Keratinocyte (primary cell): ENCODE measurements at regions not wholly inside any gene's neighbourhood (a gene's known extent, or its start where the extent isn't known, plus 50 kb on each side); places are given as distances from the start of the nearest gene placed in this dataset.
A peak's percentile ranks its signal among the peaks of the same experiment; 100 is the strongest.

Experiments used
- DNase-seq: peaks from one replicate; pipeline ENCODE4 v3.0.0-alpha.2; 2011; ENCODE audit warnings: low read depth, missing footprints, low spot score
- FAIRE-seq: peaks from 2 replicates; lab custom pipeline; 2011; peaks lifted over from hg19 to GRCh38; lab: Jason Lieb, UNC
- H2AFZ ChIP-seq: 2 replicates; pipeline ENCODE4 v1.6.0; 2012; ENCODE audit warnings: low read length, control low read depth, inconsistent platforms; ENCODE audit not compliant: control insufficient read depth
- H3K27ac ChIP-seq: 2 replicates; pipeline ENCODE4 v1.5.1; 2011; ENCODE audit warnings: low read length; ENCODE audit not compliant: control insufficient read depth, insufficient read depth
- H3K27me3 ChIP-seq: 3 replicates; pipeline ENCODE4 v1.6.0; 2011; ENCODE audit warnings: low read length; ENCODE audit not compliant: control insufficient read depth, insufficient read depth; ENCODE audit errors: extremely low read depth
- H3K36me3 ChIP-seq, 2 experiments: 2 replicates in 1 of 2; 3 replicates in 1 of 2; pipeline ENCODE4 v1.5.1; 2011; ENCODE audit warnings: low read length in 2 of 2, mild to moderate bottlenecking in 1 of 2; ENCODE audit not compliant: control insufficient read depth in 2 of 2, insufficient read depth in 2 of 2; ENCODE audit errors: extremely low read depth in 1 of 2
- H3K4me1 ChIP-seq: 3 replicates; pipeline ENCODE4 v1.5.1; 2011; ENCODE audit warnings: low read length; ENCODE audit not compliant: control insufficient read depth, insufficient read depth; ENCODE audit errors: extremely low read depth
- H3K4me2 ChIP-seq: 3 replicates; pipeline ENCODE4 v1.6.0; 2011; ENCODE audit warnings: low read depth, low read length; ENCODE audit not compliant: control insufficient read depth, insufficient read depth; ENCODE audit errors: extremely low read depth
- H3K4me3 ChIP-seq, 3 experiments: fragments of 200-600 bp in 1 of 3; sonication (generic) in 1 of 3; 2 replicates in 2 of 3; 3 replicates in 1 of 3; pipeline ENCODE4 v1.5.1; 2011 to 2016; ENCODE audit warnings: low read length in 3 of 3, mild to moderate bottlenecking in 3 of 3, control low read depth in 2 of 3, inconsistent platforms in 1 of 3, low read depth in 1 of 3, mixed read lengths in 1 of 3, mixed run types in 1 of 3, moderate library complexity in 1 of 3; ENCODE audit not compliant: control insufficient read depth in 2 of 3, insufficient read depth in 2 of 3; ENCODE audit errors: extremely low read depth in 1 of 3
- H3K79me2 ChIP-seq: 2 replicates; pipeline ENCODE4 v1.6.0; 2012; ENCODE audit warnings: low read length; ENCODE audit not compliant: control insufficient read depth, insufficient read depth
- H3K9ac ChIP-seq: 3 replicates; pipeline ENCODE4 v1.6.0; 2011; ENCODE audit warnings: low read length; ENCODE audit not compliant: control insufficient read depth, insufficient read depth; ENCODE audit errors: extremely low read depth
- H3K9me1 ChIP-seq: 3 replicates; pipeline ENCODE4 v1.6.0; 2011; ENCODE audit warnings: low read length; ENCODE audit not compliant: control insufficient read depth, insufficient read depth; ENCODE audit errors: extremely low read depth
- H3K9me3 ChIP-seq: 2 replicates; pipeline ENCODE4 v1.5.1; 2012; ENCODE audit warnings: low read depth, low read length; ENCODE audit not compliant: control insufficient read depth
- H4K20me1 ChIP-seq: 3 replicates; pipeline ENCODE4 v1.6.0; 2011; ENCODE audit warnings: low read length; ENCODE audit not compliant: control insufficient read depth, insufficient read depth; ENCODE audit errors: extremely low read depth
- EZH2 ChIP-seq: IDR thresholded peaks from one replicate; pipeline ENCODE4 v1.6.1; 2012; ENCODE audit warnings: inconsistent platforms, mild to moderate bottlenecking, low read length, moderate library complexity
- dilution Hi-C: fragments of 300-500 bp; cut with MboI; formaldehyde crosslinking; loops from one replicate; pipeline ENCODE4 v1.7.0; 2020; ENCODE audit warnings: low sequenced_read_pairs; ENCODE audit not compliant: extremely low pct_ligation_motif_present
- TF ChIP-seq, protein P1 (sequence below), 3 experiments: IDR thresholded peaks in 1 of 3; conservative IDR thresholded peaks in 1 of 3; optimal IDR thresholded peaks in 1 of 3; 2 replicates in 2 of 3; 3 replicates in 1 of 3; pipeline versions ENCODE3 to v1.5.1; 2011; ENCODE audit warnings: low read length in 3 of 3, mild to moderate bottlenecking in 3 of 3, moderate library complexity in 2 of 3, control low read depth in 1 of 3, inconsistent platforms in 1 of 3; ENCODE audit not compliant: insufficient read depth in 2 of 3; ENCODE audit errors: extremely low read depth in 1 of 3

DNA sequence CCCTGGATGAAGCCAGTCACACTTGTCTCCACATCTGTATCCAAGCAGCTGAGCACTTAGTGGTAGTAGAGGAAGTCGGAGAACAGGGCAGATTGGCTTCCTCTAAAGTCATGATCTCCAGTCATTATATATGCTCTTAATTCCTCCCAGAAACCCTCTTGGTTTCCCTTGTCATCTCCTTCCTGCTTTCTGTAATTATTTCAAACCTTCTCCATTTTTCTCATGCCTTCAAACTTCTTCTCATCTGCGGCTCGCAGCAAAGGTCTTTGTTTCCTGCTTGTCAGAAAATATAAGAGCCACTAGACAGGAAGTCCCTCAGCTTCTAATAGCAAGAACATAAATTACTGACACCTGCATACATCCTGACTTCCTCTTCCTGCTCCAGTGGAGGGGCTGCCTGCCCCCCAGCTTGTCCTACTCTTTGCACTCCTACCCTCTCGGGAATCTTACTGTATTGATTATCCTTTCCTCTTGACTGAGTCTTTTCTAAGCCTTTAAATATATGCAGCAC is 124.6 kb upstream of the NGF start:
- no peaks in the 10 kb centered on the region for H3K9me1 ChIP-seq
- dilution Hi-C loops: loop anchor here (25.0 kb wide), 1 partner anchor 325 kb away; no protein-coding TSS in a partner anchor
- no peaks in the 10 kb centered on the region for H3K36me3 ChIP-seq
- FAIRE-seq: no peak
- H3K79me2 ChIP-seq: no peaks in the 10 kb centered on the region
- H3K27me3 ChIP-seq: no peaks in the 10 kb centered on the region
- H4K20me1 ChIP-seq: no peaks in the 10 kb centered on the region
- no peak overlapping the region for H3K27ac ChIP-seq
- H3K9me3 ChIP-seq: no peaks in the 10 kb centered on the region
- H3K4me2 ChIP-seq: no peak overlapping the region
- no peak for DNase-seq
- peaks cover 2% of the 10 kb centered on the region for H3K4me1 ChIP-seq
- TF ChIP-seq EZH2: no peak
- TF ChIP-seq, protein P1, sequence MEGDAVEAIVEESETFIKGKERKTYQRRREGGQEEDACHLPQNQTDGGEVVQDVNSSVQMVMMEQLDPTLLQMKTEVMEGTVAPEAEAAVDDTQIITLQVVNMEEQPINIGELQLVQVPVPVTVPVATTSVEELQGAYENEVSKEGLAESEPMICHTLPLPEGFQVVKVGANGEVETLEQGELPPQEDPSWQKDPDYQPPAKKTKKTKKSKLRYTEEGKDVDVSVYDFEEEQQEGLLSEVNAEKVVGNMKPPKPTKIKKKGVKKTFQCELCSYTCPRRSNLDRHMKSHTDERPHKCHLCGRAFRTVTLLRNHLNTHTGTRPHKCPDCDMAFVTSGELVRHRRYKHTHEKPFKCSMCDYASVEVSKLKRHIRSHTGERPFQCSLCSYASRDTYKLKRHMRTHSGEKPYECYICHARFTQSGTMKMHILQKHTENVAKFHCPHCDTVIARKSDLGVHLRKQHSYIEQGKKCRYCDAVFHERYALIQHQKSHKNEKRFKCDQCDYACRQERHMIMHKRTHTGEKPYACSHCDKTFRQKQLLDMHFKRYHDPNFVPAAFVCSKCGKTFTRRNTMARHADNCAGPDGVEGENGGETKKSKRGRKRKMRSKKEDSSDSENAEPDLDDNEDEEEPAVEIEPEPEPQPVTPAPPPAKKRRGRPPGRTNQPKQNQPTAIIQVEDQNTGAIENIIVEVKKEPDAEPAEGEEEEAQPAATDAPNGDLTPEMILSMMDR (optimal IDR thresholded peaks at IDR 0.05 in 1 of 3, IDR thresholded peaks at IDR 0.05 in 1 of 3, conservative IDR thresholded peaks at IDR 0.05 in 1 of 3; ENCODE audit: extremely low read depth in 1 of 3, insufficient read depth in 2 of 3, low read length in 3 of 3): no peak
- H2AFZ ChIP-seq: no peak overlapping the region
- no peak overlapping the region for H3K4me3 ChIP-seq
- no peak overlapping the region for H3K9ac ChIP-seq

DNA sequence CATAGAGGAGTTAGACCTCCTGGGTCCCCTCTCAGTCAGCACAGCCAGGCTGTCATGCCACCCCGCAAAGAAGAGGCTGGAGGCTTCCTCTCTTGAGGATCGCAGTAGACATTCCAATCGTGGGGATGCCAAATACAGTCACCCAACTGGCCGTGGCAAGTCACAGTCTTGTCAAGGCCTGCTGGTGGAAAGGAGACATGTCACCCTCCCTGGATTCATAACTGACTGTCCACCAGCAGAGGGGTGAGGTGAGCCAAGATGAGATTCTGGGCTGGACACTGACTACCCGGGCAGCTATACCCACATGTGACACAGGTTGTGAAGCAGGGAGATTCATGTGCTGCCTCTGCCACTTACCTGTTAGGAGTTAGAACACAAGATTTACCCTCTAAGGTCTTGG is 123.5 kb upstream of the NGF start:
- Histone ChIP-seq H4K20me1 (no peaks in the 10 kb centered on the region), H3K9ac (no peak overlapping the region), H3K4me3 (no peak overlapping the region), H3K9me1 (no peaks in the 10 kb centered on the region), H3K4me1 (peaks cover 2% of the 10 kb centered on the region), H3K27ac (no peak overlapping the region), H2AFZ (no peak overlapping the region), H3K36me3 (no peaks in the 10 kb centered on the region), H3K79me2 (no peaks in the 10 kb centered on the region), H3K9me3 (no peaks in the 10 kb centered on the region), H3K4me2 (no peak overlapping the region), H3K27me3 (no peaks in the 10 kb centered on the region)
- FAIRE-seq: no peak
- TF ChIP-seq EZH2: no peak
- TF ChIP-seq, protein P1 (optimal IDR thresholded peaks at IDR 0.05 in 1 of 3, IDR thresholded peaks at IDR 0.05 in 1 of 3, conservative IDR thresholded peaks at IDR 0.05 in 1 of 3; ENCODE audit: extremely low read depth in 1 of 3, insufficient read depth in 2 of 3, low read length in 3 of 3): peak; percentile 29 to 42 (median 36)
- no peak for DNase-seq
- dilution Hi-C loops: loop anchor here (25.0 kb wide), 1 partner anchor 324 kb away; no protein-coding TSS in a partner anchor
